Osteoblast (primary cell): ENCODE measurements at regions not wholly inside any gene's neighbourhood (a gene's known extent, or its start where the extent isn't known, plus 50 kb on each side); places are given as distances from the start of the nearest gene placed in this dataset.
"Not testable (repeated sequence)": the region's sequence is repeated elsewhere in the genome, so short reads cannot be mapped to it uniquely, and the experiment has no call there.

Source experiments
- DNase-seq: peaks from one replicate; pipeline ENCODE4 v3.0.0; 2011; ENCODE audit warnings: low spot score, mixed read lengths; ENCODE audit not compliant: insufficient read length; ENCODE audit errors: missing footprints
- H2AFZ ChIP-seq: 2 replicates; pipeline ENCODE4 v1.6.0; 2011; ENCODE audit warnings: mild to moderate bottlenecking, low read length
- H3K27ac ChIP-seq: 2 replicates; pipeline ENCODE4 v1.5.1; 2011; ENCODE audit warnings: mild to moderate bottlenecking, low read depth, low read length, moderate library complexity
- H3K27me3 ChIP-seq: 2 replicates; pipeline ENCODE4 v1.6.0; 2012; ENCODE audit warnings: mild to moderate bottlenecking, control low read depth, inconsistent platforms, low read length, moderate library complexity; ENCODE audit not compliant: insufficient read depth
- H3K36me3 ChIP-seq: 2 replicates; pipeline ENCODE4 v1.5.1; 2011; ENCODE audit warnings: mild to moderate bottlenecking, low read length, control low read depth, moderate library complexity; ENCODE audit not compliant: insufficient read depth
- H3K4me1 ChIP-seq: 2 replicates; pipeline ENCODE4 v1.5.1; 2011; ENCODE audit warnings: mild to moderate bottlenecking, low read length, control low read depth, moderate library complexity; ENCODE audit not compliant: insufficient read depth
- H3K4me2 ChIP-seq: 2 replicates; pipeline ENCODE4 v1.6.0; 2011; ENCODE audit warnings: mild to moderate bottlenecking, low read length; ENCODE audit not compliant: insufficient read depth
- H3K4me3 ChIP-seq: fragments of 200-600 bp; sonication (generic); 3 replicates; pipeline ENCODE4 v1.5.1; 2012; ENCODE audit warnings: mild to moderate bottlenecking, low read length, inconsistent platforms; ENCODE audit not compliant: insufficient read depth
- H3K79me2 ChIP-seq: 2 replicates; pipeline ENCODE4 v1.6.0; 2012; ENCODE audit warnings: mild to moderate bottlenecking, low read length, control low read depth, inconsistent platforms; ENCODE audit not compliant: insufficient read depth
- H3K9me3 ChIP-seq: 2 replicates; pipeline ENCODE4 v1.5.1; 2011; ENCODE audit warnings: low read depth, low read length, control low read depth
- H4K20me1 ChIP-seq: 2 replicates; pipeline ENCODE4 v1.6.0; 2012; ENCODE audit warnings: mild to moderate bottlenecking, low read length, control low read depth; ENCODE audit not compliant: insufficient read depth
- CTCF ChIP-seq: IDR thresholded peaks from 2 replicates; pipeline ENCODE4 v1.5.1; 2011; ENCODE audit warnings: mild to moderate bottlenecking, low read depth, low read length, moderate library complexity; ENCODE audit errors: extremely low read depth

- Histone ChIP-seq H3K4me1 (no peaks in the 10 kb centered on the region), H3K4me3 (no peak overlapping the region), H4K20me1 (no peaks in the 10 kb centered on the region), H3K27ac (no peak overlapping the region), H3K27me3 (no peaks in the 10 kb centered on the region), H3K4me2 (no peak overlapping the region), H3K36me3 (no peaks in the 10 kb centered on the region), H3K9me3 (peaks cover 6% of the 10 kb centered on the region), H2AFZ (no peak overlapping the region), H3K79me2 (no peaks in the 10 kb centered on the region)
- no peak for DNase-seq
- TF ChIP-seq CTCF = no peak
These were observed 486.9 kb upstream of the ITGA1 start for GRCh38 chr5:52300703-52301372.

GRCh38 chr5:52304816-52305215, 482.9 kb upstream of the ITGA1 start:
- not testable (repeated sequence) for H3K27ac ChIP-seq, DNase-seq, H3K4me1 ChIP-seq, H3K36me3 ChIP-seq, H3K4me2 ChIP-seq, H3K27me3 ChIP-seq, H3K4me3 ChIP-seq, H2AFZ ChIP-seq, H3K79me2 ChIP-seq, H3K9me3 ChIP-seq, H4K20me1 ChIP-seq

GRCh38 chr5:52328220-52328806, 459.4 kb upstream of the ITGA1 start:
- Histone ChIP-seq H3K27ac (no peak overlapping the region), H3K4me1 (no peaks in the 10 kb centered on the region), H3K4me3 (no peak overlapping the region), H3K27me3 (no peaks in the 10 kb centered on the region), H3K9me3 (no peaks in the 10 kb centered on the region), H4K20me1 (no peaks in the 10 kb centered on the region), H3K4me2 (no peak overlapping the region), H2AFZ (no peak overlapping the region), H3K79me2 (no peaks in the 10 kb centered on the region), H3K36me3 (no peaks in the 10 kb centered on the region)
- TF ChIP-seq CTCF = no peak
- DNase-seq = no peak

- Histone ChIP-seq H3K27me3 (no peaks in the 10 kb centered on the region), H3K4me1 (no peaks in the 10 kb centered on the region), H3K79me2 (no peaks in the 10 kb centered on the region), H3K27ac (no peak overlapping the region), H3K36me3 (no peaks in the 10 kb centered on the region), H3K9me3 (no peaks in the 10 kb centered on the region), H4K20me1 (no peaks in the 10 kb centered on the region), H3K4me2 (no peak overlapping the region), H3K4me3 (no peak overlapping the region), H2AFZ (no peak overlapping the region)
- no peak for DNase-seq
- TF ChIP-seq CTCF = no peak
These were observed 456.0 kb upstream of the ITGA1 start for GRCh38 chr5:52331725-52332124.
